Spleen (tissue), 11 donors: ENCODE measurements at regions not wholly inside any gene's neighbourhood (a gene's known extent, or its start where the extent isn't known, plus 50 kb on each side); places are given as distances from the start of the nearest gene placed in this dataset.

Experiments used
- DNase-seq: peaks from one replicate; pipeline ENCODE4 v3.0.0-alpha.2; 2020
- H3K27ac ChIP-seq, 8 donors: fragments of 200-600 bp; sonication (generic) in 7 of 8; 1 replicate in 4 of 8; 2 replicates in 4 of 8; pipeline versions ENCODE4 v1.5.0 to v1.8.0; 2016 to 2021; ENCODE audit warnings: inconsistent platforms in 4 of 8, mild to moderate bottlenecking in 4 of 8, moderate library complexity in 1 of 8
- H3K27me3 ChIP-seq, 7 donors: fragments of 200-600 bp; sonication (generic) in 6 of 7; replicated peaks in 1 of 7; 1 replicate in 4 of 7; 2 replicates in 3 of 7; pipeline versions ENCODE4 v1.5.0 to v1.8.0; 2016 to 2021; ENCODE audit warnings: inconsistent platforms in 3 of 7, mild to moderate bottlenecking in 1 of 7
- H3K36me3 ChIP-seq, 6 donors: fragments of 200-600 bp; sonication (generic) in 5 of 6; 1 replicate in 4 of 6; 2 replicates in 2 of 6; pipeline versions ENCODE4 v1.5.0 to v1.8.0; 2016 to 2021; ENCODE audit warnings: inconsistent platforms in 2 of 6
- H3K4me1 ChIP-seq, 6 donors: fragments of 200-600 bp; sonication (generic) in 5 of 6; 1 replicate in 3 of 6; 2 replicates in 3 of 6; pipeline versions ENCODE4 v1.5.0 to v1.8.0; 2016 to 2021; ENCODE audit warnings: inconsistent platforms in 3 of 6
- H3K4me3 ChIP-seq, 8 donors: fragments of 200-600 bp; sonication (generic) in 7 of 8; 1 replicate in 4 of 8; 2 replicates in 4 of 8; pipeline versions ENCODE4 v1.5.0 to v1.8.0; 2016 to 2021; ENCODE audit warnings: inconsistent platforms in 4 of 8, mild to moderate bottlenecking in 4 of 8, moderate library complexity in 2 of 8
- H3K9me3 ChIP-seq, 8 donors: fragments of 200-600 bp; sonication (generic) in 7 of 8; 1 replicate in 4 of 8; 2 replicates in 4 of 8; pipeline versions ENCODE4 v1.5.0 to v1.8.0; 2016 to 2021; ENCODE audit warnings: inconsistent platforms in 4 of 8
- CTCF ChIP-seq, 11 experiments: fragments of 200-600 bp in 7 of 11; fragments of 450-650 bp in 4 of 11; sonication (generic) in 4 of 11; IDR thresholded peaks in 8 of 11; conservative IDR thresholded peaks in 3 of 11; 1 replicate in 7 of 11; 2 replicates in 4 of 11; pipeline versions ENCODE4 v1.4.0 to v1.8.0; 2016 to 2021; ENCODE audit warnings: antibody characterized with exemption in 11 of 11, inconsistent platforms in 4 of 11, mild to moderate bottlenecking in 1 of 11
- POLR2A ChIP-seq, 3 donors: fragments of 450-650 bp; IDR thresholded peaks; one replicate each; pipeline ENCODE4 v1.5.1; 2017; ENCODE audit warnings: antibody characterized with exemption in 3 of 3, mild to moderate bottlenecking in 1 of 3
- POLR2AphosphoS5 ChIP-seq, 3 donors: sonication (generic); formaldehyde crosslinking; IDR thresholded peaks; one replicate each; pipeline ENCODE4 v1.5.1; 2017; ENCODE audit warnings: antibody characterized with exemption in 3 of 3
- WGBS, 5 donors: extraction: QIAGEN DNeasy Blood & Tissue Kit in 3 of 5; methylation state at CpG; one replicate each; pipeline versions ENCODE4 v1.1.5 to v1.1.7; 2013 to 2018; 5-methylcytosine and 5-hydroxymethylcytosine counted together
- intact Hi-C: fragments of 100-400 bp; cut with DNase I; formaldehyde crosslinking; loops from one replicate; pipeline ENCODE4 v1.15.0; 2023; ENCODE audit warnings: low total_unique reads
- donor health status: healthy with polysubstance abuse.
- donor health status: DM: no; HTN: no; CAD: no; lungs with moderate emphysema.
- donor health status: DM: no; HTN: no; CAD: no.
- donor health status: Bipolar disorder and iron deficiency.
- donor health status: healthy.
- donor health status: DM: no; HTN: no; CAD: no.
- donor health status: DM: yes; HTN: yes; CAD: no.

GRCh38 chr5:61652916-61653315, 320.9 kb downstream of the ZSWIM6 start:
- H3K27ac ChIP-seq: no peak overlapping the region
- intact Hi-C loops: loop anchor here (10.0 kb wide), 2 partner anchors 478 to 598 kb away; no protein-coding TSS in a partner anchor
- no peaks in the 10 kb centered on the region for H3K36me3 ChIP-seq
- no peaks in the 10 kb centered on the region for H3K4me1 ChIP-seq
- H3K9me3 ChIP-seq: no peaks in the 10 kb centered on the region
- H3K27me3 ChIP-seq: no peaks in the 10 kb centered on the region
- DNase-seq: no peak
- no peak for TF ChIP-seq POLR2A (IDR thresholded peaks at IDR 0.05)
- no peak for TF ChIP-seq POLR2AphosphoS5 (IDR thresholded peaks at IDR 0.05)
- no peak for TF ChIP-seq CTCF (IDR thresholded peaks at IDR 0.05 in 8 of 11, conservative IDR thresholded peaks at IDR 0.05 in 3 of 11)
- no peak overlapping the region for H3K4me3 ChIP-seq

- H3K27me3 ChIP-seq: no peaks in the 10 kb centered on the region
Measured at GRCh38 chr5:61653807-61654580, 321.9 kb downstream of the ZSWIM6 start.

DNA sequence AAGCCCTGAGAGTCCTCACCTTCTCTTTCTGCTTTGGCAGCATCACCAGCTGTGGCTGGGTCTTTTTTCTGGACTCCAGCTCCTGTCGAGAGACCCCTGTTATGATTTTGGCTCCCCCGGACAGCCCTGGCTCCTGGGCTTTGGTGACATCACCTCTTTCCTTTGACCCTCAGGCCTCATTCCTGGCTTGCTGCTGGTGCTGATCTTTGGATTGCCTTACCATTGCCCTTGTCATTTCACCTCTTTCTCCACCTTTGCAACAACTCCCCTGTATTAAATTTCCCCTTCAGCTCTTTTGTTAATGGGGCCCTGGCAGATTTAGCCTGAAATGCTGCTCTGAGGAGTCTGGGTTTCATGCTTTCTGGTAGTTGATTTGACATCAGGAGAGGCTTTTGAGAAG, 322.8 kb downstream of the ZSWIM6 start:
- DNase-seq: no peak

More at GRCh38 chr5:61653807-61654580, 321.9 kb downstream of the ZSWIM6 start:
- DNase-seq: no peak
- WGBS, 5 donors: 87 to 91% (median 91%) methylated on average over 7 of the region's 7 CpGs
- intact Hi-C loops: loop anchor here (10.0 kb wide), 2 partner anchors 479 to 599 kb away; no protein-coding TSS in a partner anchor
- H3K4me3 ChIP-seq: no peak overlapping the region
- no peak for TF ChIP-seq CTCF (IDR thresholded peaks at IDR 0.05 in 8 of 11, conservative IDR thresholded peaks at IDR 0.05 in 3 of 11)
- no peak for TF ChIP-seq POLR2AphosphoS5 (IDR thresholded peaks at IDR 0.05)
- TF ChIP-seq POLR2A (IDR thresholded peaks at IDR 0.05): no peak
- H3K9me3 ChIP-seq: no peaks in the 10 kb centered on the region
- no peaks in the 10 kb centered on the region for H3K36me3 ChIP-seq
- H3K27ac ChIP-seq: no peak overlapping the region
- H3K4me1 ChIP-seq: peaks cover 0 to 7% (median 0%) of the 10 kb centered on the region in 6 donors

More for the DNA sequence above, 322.8 kb downstream of the ZSWIM6 start:
- Histone ChIP-seq H3K4me3 (no peak overlapping the region), H3K36me3 (no peaks in the 10 kb centered on the region), H3K4me1 (peaks cover 0 to 7% (median 0%) of the 10 kb centered on the region in 6 donors), H3K9me3 (no peaks in the 10 kb centered on the region), H3K27me3 (no peaks in the 10 kb centered on the region), H3K27ac (no peak overlapping the region)
- intact Hi-C loops: loop anchor here (10.0 kb wide), 2 partner anchors 480 to 600 kb away; no protein-coding TSS in a partner anchor
- WGBS, 5 donors: 91 to 97% (median 94%) methylated on average over 2 of the region's 2 CpGs
- TF ChIP-seq POLR2A (IDR thresholded peaks at IDR 0.05) (no peak), CTCF (IDR thresholded peaks at IDR 0.05 in 8 of 11, conservative IDR thresholded peaks at IDR 0.05 in 3 of 11) (no peak), POLR2AphosphoS5 (IDR thresholded peaks at IDR 0.05) (no peak)
